GM19395 (cell line): ENCODE measurements at regions not wholly inside any gene's neighbourhood (a gene's known extent, or its start where the extent isn't known, plus 50 kb on each side); places are given as distances from the start of the nearest gene placed in this dataset.
"Not testable (repeated sequence)": the region's sequence is repeated elsewhere in the genome, so short reads cannot be mapped to it uniquely, and the experiment has no call there.

ENCODE experiments used
- ATAC-seq: cut with Tn5 transposase; IDR thresholded peaks from one replicate; pipeline ENCODE4 v1.9.1; 2021; ENCODE audit warnings: mild to moderate bottlenecking, moderate library complexity; ENCODE audit not compliant: unreplicated experiment

- ATAC-seq, result no peak
Observed at GRCh38 chr9:82489201-82489821, 500.7 kb downstream of the SPATA31D1 start.

GRCh38 chr9:82490019-82490499, 501.5 kb downstream of the SPATA31D1 start:
- ATAC-seq, result no peak

- not testable (repeated sequence) for ATAC-seq
Observed at GRCh38 chr9:82490821-82491220, 502.2 kb downstream of the SPATA31D1 start.

- ATAC-seq, result no peak
Observed at GRCh38 chr9:82491604-82492003, 503.0 kb downstream of the SPATA31D1 start.

- no peak for ATAC-seq
Observed at GRCh38 chr9:82492274-82492673, 503.7 kb downstream of the SPATA31D1 start.

- no peak for ATAC-seq
Observed at GRCh38 chr9:82495884-82496777, 507.6 kb downstream of the SPATA31D1 start.

GRCh38 chr9:82498541-82499317, 510.2 kb downstream of the SPATA31D1 start:
- ATAC-seq, result no peak

GRCh38 chr9:82499337-82499736, 510.8 kb downstream of the SPATA31D1 start:
- ATAC-seq, result no peak

GRCh38 chr9:82504620-82505019, 516.0 kb downstream of the SPATA31D1 start:
- ATAC-seq, result no peak

GRCh38 chr9:82511626-82512025, 523.1 kb downstream of the SPATA31D1 start:
- ATAC-seq, result no peak

GRCh38 chr9:82512728-82513127, 524.2 kb downstream of the SPATA31D1 start:
- no peak for ATAC-seq

GRCh38 chr9:82513242-82513751, 524.7 kb downstream of the SPATA31D1 start:
- ATAC-seq, result no peak

- no peak for ATAC-seq
Observed at GRCh38 chr9:82513976-82514735, 525.6 kb downstream of the SPATA31D1 start.

- ATAC-seq, result no peak
Observed at GRCh38 chr9:82518868-82519267, 530.3 kb downstream of the SPATA31D1 start.

GRCh38 chr9:82519332-82519731, 530.8 kb downstream of the SPATA31D1 start:
- no peak for ATAC-seq

- ATAC-seq, result no peak
Observed at GRCh38 chr9:82524407-82524806, 535.8 kb downstream of the SPATA31D1 start.

GRCh38 chr9:82526577-82526976, 536.4 kb downstream of the RASEF start:
- no peak for ATAC-seq

GRCh38 chr9:82531795-82532194, 531.1 kb downstream of the RASEF start:
- ATAC-seq, result no peak

- no peak for ATAC-seq
Observed at GRCh38 chr9:82532504-82533180, 530.3 kb downstream of the RASEF start.
